H1 (cell line): ENCODE measurements at regions not wholly inside any gene's neighbourhood (a gene's known extent, or its start where the extent isn't known, plus 50 kb on each side); places are given as distances from the start of the nearest gene placed in this dataset.

ENCODE experiments used
- CTCF ChIA-PET: fragments of 300-600 bp; sonication (Branson Sonifier 250); formaldehyde crosslinking; loops from one replicate; lab custom pipeline; 2021; ENCODE audit not compliant: partially characterized antibody; lab: Charles Lee
- POLR2A ChIA-PET: fragments of 300-600 bp; sonication (Branson Sonifier 250); formaldehyde crosslinking; loops from one replicate; lab custom pipeline; 2021; ENCODE audit warnings: inconsistent platforms; ENCODE audit not compliant: partially characterized antibody; lab: Charles Lee
- DNase-seq, 2 experiments: peaks; one replicate each; pipeline versions ENCODE4 v3.0.0 to v3.0.0-alpha.2; 2010 to 2022; ENCODE audit warnings: low spot score in 2 of 2, low read depth in 1 of 2, mixed read lengths in 1 of 2
- FAIRE-seq: peaks from 2 replicates; lab custom pipeline; 2011; peaks lifted over from hg19 to GRCh38; lab: Jason Lieb, UNC
- H2AFZ ChIP-seq: 2 replicates; pipeline ENCODE4 v1.8.1; 2012; ENCODE audit warnings: low read length, inconsistent platforms
- H2AK5ac ChIP-seq: 2 replicates; pipeline ENCODE4 v1.6.1; 2013; ENCODE audit warnings: low read depth, low read length
- H2BK120ac ChIP-seq: replicated peaks from 2 replicates; pipeline ENCODE3; 2013; ENCODE audit warnings: low read depth, low read length, inconsistent platforms
- H2BK12ac ChIP-seq: 2 replicates; pipeline ENCODE4 v1.6.1; 2013; ENCODE audit warnings: low read depth, low read length
- H2BK15ac ChIP-seq: 2 replicates; pipeline ENCODE4 v1.6.1; 2013; ENCODE audit warnings: low read length
- H2BK20ac ChIP-seq: 2 replicates; pipeline ENCODE4 v1.6.1; 2013; ENCODE audit warnings: low read length
- H2BK5ac ChIP-seq: 2 replicates; pipeline ENCODE4 v1.6.1; 2013; ENCODE audit warnings: low read depth, low read length
- H3K14ac ChIP-seq: 2 replicates; pipeline ENCODE4 v1.6.1; 2013; ENCODE audit warnings: inconsistent platforms; ENCODE audit not compliant: insufficient read length
- H3K18ac ChIP-seq: 2 replicates; pipeline ENCODE4 v1.6.1; 2013; ENCODE audit warnings: low read length; ENCODE audit errors: extremely low read depth
- H3K23ac ChIP-seq: 2 replicates; pipeline ENCODE4 v1.6.1; 2013; ENCODE audit warnings: inconsistent platforms; ENCODE audit not compliant: insufficient read length
- H3K23me2 ChIP-seq: 2 replicates; pipeline ENCODE4 v1.6.1; 2013; ENCODE audit warnings: low read depth, low read length
- H3K27ac ChIP-seq: 2 replicates; pipeline ENCODE4 v1.6.1; 2011; ENCODE audit warnings: low read depth, low read length, inconsistent platforms
- H3K27me3 ChIP-seq, 4 experiments: replicated peaks in 1 of 4; 1 replicate in 1 of 4; 2 replicates in 3 of 4; pipeline versions ENCODE4 v1.6.1 to v1.8.1; 2011 to 2013; ENCODE audit warnings: low read length in 3 of 4, mild to moderate bottlenecking in 3 of 4, inconsistent platforms in 2 of 4, mixed read lengths in 2 of 4, moderate library complexity in 1 of 4; ENCODE audit not compliant: control insufficient read depth in 3 of 4, insufficient read depth in 3 of 4; ENCODE audit errors: extremely low read depth in 1 of 4
- H3K36me3 ChIP-seq, 4 experiments: 2 replicates each; pipeline versions ENCODE4 v1.6.1 to v1.8.1; 2011 to 2013; ENCODE audit warnings: mild to moderate bottlenecking in 4 of 4, low read length in 3 of 4, moderate library complexity in 2 of 4, control low read depth in 1 of 4, inconsistent platforms in 1 of 4; ENCODE audit not compliant: insufficient read depth in 4 of 4, control insufficient read depth in 2 of 4
- H3K4ac ChIP-seq: replicated peaks from 2 replicates; pipeline ENCODE3; 2013; ENCODE audit warnings: low read length, low read depth, mixed read lengths, inconsistent platforms; ENCODE audit not compliant: insufficient read length
- H3K4me1 ChIP-seq, 4 experiments: replicated peaks in 1 of 4; 1 replicate in 1 of 4; 2 replicates in 3 of 4; pipeline versions ENCODE4 v1.6.1 to v1.8.1; 2011 to 2013; ENCODE audit warnings: low read length in 3 of 4, inconsistent platforms in 2 of 4, mixed read lengths in 1 of 4; ENCODE audit not compliant: insufficient read depth in 4 of 4, control insufficient read depth in 3 of 4
- H3K4me2 ChIP-seq, 2 experiments: 2 replicates each; pipeline versions ENCODE4 v1.6.1 to v1.8.1; 2011 to 2013; ENCODE audit warnings: low read depth in 2 of 2, low read length in 2 of 2, control low read depth in 1 of 2, inconsistent platforms in 1 of 2, mild to moderate bottlenecking in 1 of 2; ENCODE audit not compliant: insufficient read depth in 1 of 2
- H3K4me3 ChIP-seq, 4 experiments: fragments of 200-600, 300-600 bp in 1 of 4; sonication (generic), shearing (Covaris generic), sonication (Bioruptor Twin) in 1 of 4; 2 replicates each; pipeline versions ENCODE4 v1.5.1 to v1.8.1; 2011 to 2016; ENCODE audit warnings: low read length in 4 of 4, low read depth in 3 of 4, control low read depth in 2 of 4, inconsistent platforms in 2 of 4, mild to moderate bottlenecking in 2 of 4, mixed read lengths in 1 of 4, moderate library complexity in 1 of 4; ENCODE audit not compliant: insufficient read depth in 2 of 4; ENCODE audit errors: extremely low read depth in 1 of 4
- H3K56ac ChIP-seq: replicated peaks from 2 replicates; pipeline ENCODE3; 2013; ENCODE audit warnings: low read depth, mild to moderate bottlenecking, mixed read lengths, low read length, inconsistent platforms; ENCODE audit not compliant: insufficient read length
- H3K79me1 ChIP-seq: 2 replicates; pipeline ENCODE4 v1.6.1; 2013; ENCODE audit warnings: low read depth, low read length, control low read depth
- H3K79me2 ChIP-seq, 2 experiments: 2 replicates each; pipeline versions ENCODE4 v1.6.1 to v1.8.1; 2012 to 2013; ENCODE audit warnings: low read length in 2 of 2, mild to moderate bottlenecking in 2 of 2, inconsistent platforms in 1 of 2; ENCODE audit not compliant: insufficient read depth in 2 of 2, control insufficient read depth in 1 of 2
- H3K9ac ChIP-seq, 4 experiments: replicated peaks in 1 of 4; 1 replicate in 1 of 4; 2 replicates in 3 of 4; pipeline versions ENCODE4 v1.6.1 to v1.8.1; 2011 to 2013; ENCODE audit warnings: low read depth in 3 of 4, low read length in 3 of 4, control low read depth in 2 of 4, mild to moderate bottlenecking in 2 of 4, moderate library complexity in 2 of 4, inconsistent platforms in 1 of 4; ENCODE audit errors: extremely low read depth in 1 of 4
- H3K9me3 ChIP-seq, 2 experiments: 2 replicates each; pipeline versions ENCODE4 v1.6.1 to v1.8.1; 2012 to 2013; ENCODE audit warnings: mild to moderate bottlenecking in 2 of 2, moderate library complexity in 2 of 2, control low read depth in 1 of 2, inconsistent platforms in 1 of 2, low read depth in 1 of 2, low read length in 1 of 2, mixed read lengths in 1 of 2; ENCODE audit not compliant: insufficient read depth in 2 of 2
- H4K20me1 ChIP-seq, 2 experiments: replicated peaks in 1 of 2; 2 replicates each; pipeline versions ENCODE3 to v1.8.1; 2011 to 2013; ENCODE audit warnings: inconsistent platforms in 2 of 2, low read length in 2 of 2, mild to moderate bottlenecking in 1 of 2; ENCODE audit not compliant: insufficient read depth in 2 of 2, control insufficient read depth in 1 of 2
- H4K5ac ChIP-seq: 2 replicates; pipeline ENCODE4 v1.6.1; 2013; ENCODE audit warnings: low read length, low read depth, mixed read lengths, inconsistent platforms; ENCODE audit not compliant: insufficient read length
- H4K8ac ChIP-seq: 2 replicates; pipeline ENCODE4 v1.8.0; 2013; ENCODE audit warnings: mild to moderate bottlenecking, moderate library complexity, low read length, inconsistent platforms; ENCODE audit not compliant: insufficient read depth; ENCODE audit errors: extremely low read depth
- H4K91ac ChIP-seq: replicated peaks from 2 replicates; pipeline ENCODE3; 2013; ENCODE audit warnings: low read length, mixed read lengths, inconsistent platforms; ENCODE audit not compliant: insufficient read length
- BCL11A ChIP-seq, 2 experiments: IDR thresholded peaks; one replicate each; pipeline ENCODE4 v1.6.1; 2011; ENCODE audit warnings: low read depth in 2 of 2, low read length in 2 of 2, mild to moderate bottlenecking in 2 of 2
- CBX5 ChIP-seq: fragments of 300-800, 300-1000 bp; sonication (generic); IDR thresholded peaks from 2 replicates; pipeline ENCODE4 v1.7.1; 2016; ENCODE audit warnings: antibody characterized with exemption, low read length, low read depth
- EGR1 ChIP-seq: IDR thresholded peaks from 2 replicates; pipeline ENCODE4 v1.6.1; 2011; ENCODE audit warnings: low read depth, low read length, borderline replicate concordance
- FOSL1 ChIP-seq: IDR thresholded peaks from 2 replicates; pipeline ENCODE4 v1.6.1; 2011; ENCODE audit warnings: mild to moderate bottlenecking, low read depth, low read length, moderate library complexity; ENCODE audit not compliant: insufficient read depth
- JUN ChIP-seq: IDR thresholded peaks from 2 replicates; pipeline ENCODE4 v1.6.1; 2011; ENCODE audit warnings: low read depth, mild to moderate bottlenecking, improper control_type of control experiment, low read length
- KDM5A ChIP-seq: fragments of 200-600 bp; IDR thresholded peaks from 2 replicates; pipeline ENCODE4 v1.7.1; 2012; ENCODE audit warnings: mild to moderate bottlenecking, low read length, inconsistent platforms, mixed read lengths
- POLR2A ChIP-seq, 2 experiments: IDR thresholded peaks; 1 replicate in 1 of 2; 2 replicates in 1 of 2; pipeline ENCODE4 v1.6.1; 2011; ENCODE audit warnings: low read depth in 2 of 2, low read length in 2 of 2, mild to moderate bottlenecking in 2 of 2; ENCODE audit errors: control extremely low read depth in 1 of 2
- RAD21 ChIP-seq, 2 experiments: IDR thresholded peaks in 1 of 2; conservative IDR thresholded peaks in 1 of 2; 2 replicates each; pipeline ENCODE4 v1.6.1; 2011; ENCODE audit warnings: low read depth in 2 of 2, low read length in 2 of 2, improper control_type of control experiment in 1 of 2, inconsistent platforms in 1 of 2, mild to moderate bottlenecking in 1 of 2, moderate library complexity in 1 of 2
- SIX5 ChIP-seq: IDR thresholded peaks from 2 replicates; pipeline ENCODE4 v1.6.1; 2011; ENCODE audit warnings: mild to moderate bottlenecking, low read depth, low read length
- SUZ12 ChIP-seq: fragments of 200-600 bp; sonication (generic); IDR thresholded peaks from 2 replicates; pipeline ENCODE4 v1.6.1; 2012; ENCODE audit warnings: mild to moderate bottlenecking, inconsistent platforms, low read length, moderate library complexity, mixed read lengths
- TAF7 ChIP-seq: optimal IDR thresholded peaks from 2 replicates; pipeline ENCODE3; 2011; ENCODE audit warnings: low read depth, mild to moderate bottlenecking, inconsistent platforms, low read length, moderate library complexity, borderline replicate concordance
- TBP ChIP-seq: IDR thresholded peaks from 2 replicates; pipeline ENCODE4 v1.6.1; 2011; ENCODE audit warnings: low read depth, low read length, improper control_type of control experiment
- TCF12 ChIP-seq: IDR thresholded peaks from 2 replicates; pipeline ENCODE4 v1.6.1; 2011; ENCODE audit warnings: low read depth, mild to moderate bottlenecking, low read length
- YY1 ChIP-seq: IDR thresholded peaks from 2 replicates; pipeline ENCODE4 v1.6.1; 2011; ENCODE audit warnings: low read depth, mild to moderate bottlenecking, low read length
- WGBS, 2 experiments: shearing (Covaris generic) in 1 of 2; methylation state at CpG; one replicate each; pipeline versions ENCODE4 v1.1.6 to v1.1.7; 2013 to 2015; ENCODE audit warnings: low lambda C conversion rate in 2 of 2, mixed read lengths in 2 of 2, inconsistent platforms in 1 of 2, low coverage in 1 of 2, missing lambda C conversion rate in 1 of 2; ENCODE audit not compliant: insufficient replicate concordance in 2 of 2, insufficient coverage in 1 of 2, insufficient read length in 1 of 2; ENCODE audit errors: extremely low coverage in 1 of 2, missing lambda C conversion rate in 1 of 2; 5-methylcytosine and 5-hydroxymethylcytosine counted together
- TF ChIP-seq, protein P1 (sequence below): IDR thresholded peaks from 2 replicates; pipeline ENCODE4 v1.6.1; 2012; ENCODE audit warnings: inconsistent platforms

DNA sequence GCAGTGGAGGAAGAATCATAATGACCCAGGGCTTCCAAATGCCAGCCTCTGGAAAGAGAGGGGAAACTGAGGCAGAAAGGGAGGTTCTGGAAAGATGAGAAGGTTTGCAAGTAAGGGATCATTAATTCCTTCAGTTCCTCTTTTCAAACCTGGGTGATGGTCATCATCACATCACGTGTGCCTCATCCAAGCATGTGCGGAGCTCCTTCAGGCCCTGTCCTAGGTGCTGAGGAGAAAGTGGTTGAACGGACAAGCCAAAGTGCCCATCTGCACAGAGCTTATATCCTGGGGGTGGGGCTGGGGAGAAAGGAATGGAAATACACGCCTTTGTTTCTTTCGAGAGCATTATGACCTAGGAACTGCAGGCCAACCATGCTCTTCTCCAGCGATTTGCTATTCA lies 60.2 kb upstream of the AFF3 start:
- FAIRE-seq (no peak), DNase-seq (no peak)
- Histone ChIP-seq H2AK5ac (no peak overlapping the region), H2BK120ac (no peak overlapping the region), H3K79me1 (no peaks in the 10 kb centered on the region), H4K5ac (no peak overlapping the region), H3K23me2 (no peaks in the 10 kb centered on the region), H3K27me3 (no peaks in the 10 kb centered on the region; a peak in 1 of 7 replicates), H2BK5ac (no peak overlapping the region), H3K4me1 (peaks cover 3 to 6% (median 5%) of the 10 kb centered on the region in 4 experiments; a peak in 5 of 7 replicates), H3K23ac (no peak overlapping the region), H3K9me3 (no peaks in the 10 kb centered on the region), H3K56ac (no peak overlapping the region), H3K18ac (no peak overlapping the region), H2BK12ac (no peak overlapping the region), H2AFZ (no peak overlapping the region), H3K4ac (no peak overlapping the region), H4K20me1 (no peaks in the 10 kb centered on the region), H3K14ac (no peak overlapping the region), H3K9ac (no peak overlapping the region), H3K4me3 (no peak overlapping the region), H4K8ac (no peak overlapping the region), H3K4me2 (no peak overlapping the region), H3K36me3 (no peaks in the 10 kb centered on the region), H3K27ac (no peak overlapping the region), H2BK15ac (no peak overlapping the region), H2BK20ac (no peak overlapping the region), H4K91ac (no peak overlapping the region), H3K79me2 (no peaks in the 10 kb centered on the region)
- 86% methylated on average over 6 of the region's 6 CpGs; no CpG with 5 or more reads in 1 of the 2 experiments for WGBS, 2 experiments
- ChIA-PET POLR2A (no interaction called here), CTCF (interaction anchor here (1.4 kb wide), 2 partner anchors 10 to 38 kb away, joined by 4 read pairs; no protein-coding TSS in a partner anchor)
- TF ChIP-seq EGR1 (no peak), TCF12 (no peak), POLR2A (IDR thresholded peaks at IDR 0.05; ENCODE audit: control extremely low read depth in 1 of 2, low read depth in 2 of 2, low read length in 2 of 2) (no peak), BCL11A (IDR thresholded peaks at IDR 0.05; ENCODE audit: low read depth in 2 of 2, low read length in 2 of 2) (no peak), YY1 (no peak), CBX5 (no peak), FOSL1 (no peak), JUN (no peak), KDM5A (no peak), TAF7 (no peak), SUZ12 (no peak), SIX5 (no peak), TBP (no peak), RAD21 (IDR thresholded peaks at IDR 0.05 in 1 of 2, conservative IDR thresholded peaks at IDR 0.05 in 1 of 2; ENCODE audit: low read depth in 2 of 2, low read length in 2 of 2) (no peak)
- TF ChIP-seq, protein P1, sequence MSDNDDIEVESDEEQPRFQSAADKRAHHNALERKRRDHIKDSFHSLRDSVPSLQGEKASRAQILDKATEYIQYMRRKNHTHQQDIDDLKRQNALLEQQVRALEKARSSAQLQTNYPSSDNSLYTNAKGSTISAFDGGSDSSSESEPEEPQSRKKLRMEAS: no peak
